Tibial nerve (tissue), 4 donors: ENCODE measurements at regions not wholly inside any gene's neighbourhood (a gene's known extent, or its start where the extent isn't known, plus 50 kb on each side); places are given as distances from the start of the nearest gene placed in this dataset.

Experiments used
- CTCF ChIP-seq, 5 experiments: fragments of 200-600 bp in 3 of 5; fragments of 450-650 bp in 2 of 5; sonication (generic) in 3 of 5; IDR thresholded peaks; one replicate each; pipeline ENCODE4 v1.5.1; 2016 to 2019; ENCODE audit warnings: antibody characterized with exemption in 5 of 5, mild to moderate bottlenecking in 3 of 5, moderate library complexity in 2 of 5
- EP300 ChIP-seq, 2 donors: sonication (generic); formaldehyde crosslinking; IDR thresholded peaks; one replicate each; pipeline ENCODE4 v1.6.1; 2017; ENCODE audit warnings: antibody characterized with exemption in 2 of 2, mild to moderate bottlenecking in 1 of 2
- POLR2A ChIP-seq, 2 donors: fragments of 450-650 bp; IDR thresholded peaks; one replicate each; pipeline ENCODE4 v1.6.1; 2017; ENCODE audit warnings: antibody characterized with exemption in 2 of 2, mild to moderate bottlenecking in 2 of 2, moderate library complexity in 2 of 2

GRCh38 chr1:96886474-96886873 is 164.9 kb downstream of the PTBP2 start:
- TF ChIP-seq CTCF (IDR thresholded peaks at IDR 0.05) (no peak), POLR2A (IDR thresholded peaks at IDR 0.05) (no peak), EP300 (IDR thresholded peaks at IDR 0.05) (no peak)
